GM19395 (cell line): ENCODE measurements at regions not wholly inside any gene's neighbourhood (a gene's known extent, or its start where the extent isn't known, plus 50 kb on each side); places are given as distances from the start of the nearest gene placed in this dataset.
"Not testable (repeated sequence)": the region's sequence is repeated elsewhere in the genome, so short reads cannot be mapped to it uniquely, and the experiment has no call there.

Experiments
- ATAC-seq: cut with Tn5 transposase; IDR thresholded peaks from one replicate; pipeline ENCODE4 v1.9.1; 2021; ENCODE audit warnings: mild to moderate bottlenecking, moderate library complexity; ENCODE audit not compliant: unreplicated experiment

DNA sequence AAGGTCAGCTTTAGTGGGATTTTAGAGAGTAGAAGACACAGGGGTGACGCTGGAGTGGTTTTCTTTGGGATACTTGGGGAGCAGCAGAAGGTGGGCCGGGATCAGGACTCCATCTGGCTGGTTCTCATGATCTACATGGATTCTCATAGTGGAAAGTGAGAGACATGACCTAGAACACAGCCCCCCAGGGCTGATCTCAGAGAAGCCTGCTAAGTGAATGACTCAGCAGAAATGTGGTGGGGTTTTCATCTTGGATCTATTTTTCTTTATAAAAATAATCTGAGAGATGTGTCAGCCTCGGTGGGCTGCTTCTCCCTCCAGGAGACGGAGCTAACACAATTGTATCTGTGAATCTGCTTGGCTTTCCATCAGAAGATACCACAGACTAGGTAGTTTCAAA is 484.4 kb downstream of the TMEM121 start:
- ATAC-seq = no peak

DNA sequence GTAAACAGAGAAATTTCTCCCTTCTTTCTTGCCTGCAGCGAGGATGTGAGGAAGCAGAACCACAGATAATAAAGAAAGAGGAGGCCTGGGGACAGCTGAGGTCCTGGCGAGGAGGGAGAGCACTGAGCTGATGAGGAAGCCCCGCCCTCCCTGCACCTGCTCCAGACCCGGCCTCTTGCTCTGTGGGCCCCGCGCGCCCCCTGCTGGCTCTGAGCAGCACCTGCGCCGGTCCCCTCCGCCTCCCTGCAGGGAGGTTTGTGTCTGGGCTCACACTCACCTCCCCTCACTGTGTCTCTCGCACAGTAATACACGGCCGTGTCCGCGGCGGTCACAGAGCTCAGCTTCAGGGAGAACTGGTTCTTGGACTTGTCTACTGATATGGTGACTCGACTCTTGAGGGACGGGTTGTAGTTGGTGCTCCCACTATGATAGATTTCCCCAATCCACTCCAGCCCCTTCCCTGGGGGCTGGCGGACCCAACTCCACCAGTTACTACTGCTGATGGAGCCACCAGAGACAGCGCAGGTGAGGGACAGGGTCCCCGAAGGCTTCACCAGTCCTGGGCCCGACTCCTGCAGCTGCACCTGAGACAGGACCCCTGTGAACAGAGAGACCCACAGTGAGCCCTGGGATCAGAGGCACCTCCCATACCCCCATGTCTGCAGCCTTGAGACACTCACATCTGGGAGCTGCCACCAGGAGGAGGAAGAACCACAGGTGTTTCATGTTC is 485.4 kb downstream of the TMEM121 start:
- not testable (repeated sequence) for ATAC-seq

DNA sequence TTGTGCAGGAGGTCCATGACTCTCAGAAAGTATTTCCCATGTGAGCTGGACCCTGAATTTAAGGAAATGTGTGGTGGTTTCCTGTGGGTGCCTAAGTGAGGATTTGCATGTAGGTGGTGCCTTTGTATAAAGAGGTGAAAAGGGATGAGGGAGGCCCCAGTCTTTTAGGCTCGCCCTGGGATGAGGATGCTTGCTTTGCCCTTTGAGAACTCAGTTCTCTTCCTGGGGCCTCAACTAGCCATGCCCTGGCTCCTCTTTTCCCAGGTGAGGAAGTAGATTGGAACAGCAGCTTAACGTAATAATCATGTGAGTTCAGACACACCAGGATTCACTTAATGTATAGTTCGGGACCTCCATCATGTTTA is 486.0 kb downstream of the TMEM121 start:
- not testable (repeated sequence) for ATAC-seq

DNA sequence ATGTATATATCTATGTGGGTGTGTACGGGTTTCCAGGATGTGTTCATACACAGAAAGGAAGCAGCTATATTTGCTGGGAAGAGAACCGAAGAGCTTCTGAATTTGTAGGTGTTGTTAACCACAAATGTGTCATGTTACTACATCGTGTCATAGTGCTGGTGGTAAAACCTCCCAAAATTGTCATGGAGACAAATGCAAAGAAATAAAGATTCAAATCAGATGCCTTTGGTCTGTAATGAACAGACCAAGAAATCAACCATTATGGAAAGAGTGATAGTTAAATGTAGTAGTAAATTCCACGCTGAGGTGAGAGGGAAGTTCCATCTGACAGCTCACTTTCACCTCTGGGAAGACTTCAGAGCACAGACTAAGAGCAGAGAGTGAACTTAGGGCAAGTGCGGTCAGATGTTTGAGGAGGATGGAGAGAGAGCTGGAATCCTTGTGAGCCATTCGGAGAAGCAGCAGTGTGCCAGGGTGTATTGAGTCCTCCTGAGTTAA is 487.5 kb downstream of the TMEM121 start:
- ATAC-seq = no peak

DNA sequence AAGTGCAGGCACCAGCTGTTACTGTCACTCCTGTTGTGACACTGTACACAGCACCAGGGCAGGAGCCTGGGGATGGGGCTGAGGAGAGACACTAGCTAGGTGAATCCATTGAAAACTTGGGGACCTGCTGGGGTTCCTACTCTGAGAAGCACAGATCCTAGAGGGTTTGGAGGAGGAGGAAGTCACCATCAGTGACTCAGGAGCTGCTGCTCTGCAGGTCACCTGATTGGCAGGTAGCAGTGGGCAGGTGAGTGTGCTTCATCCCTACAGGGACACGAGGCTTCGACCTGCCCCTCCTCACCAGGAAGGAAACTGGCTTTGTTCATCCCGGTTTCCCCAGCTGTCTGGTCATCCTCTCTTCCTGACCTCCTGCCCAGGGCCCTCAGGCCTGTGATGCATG is 491.6 kb downstream of the TMEM121 start:
- not testable (repeated sequence) for ATAC-seq

DNA sequence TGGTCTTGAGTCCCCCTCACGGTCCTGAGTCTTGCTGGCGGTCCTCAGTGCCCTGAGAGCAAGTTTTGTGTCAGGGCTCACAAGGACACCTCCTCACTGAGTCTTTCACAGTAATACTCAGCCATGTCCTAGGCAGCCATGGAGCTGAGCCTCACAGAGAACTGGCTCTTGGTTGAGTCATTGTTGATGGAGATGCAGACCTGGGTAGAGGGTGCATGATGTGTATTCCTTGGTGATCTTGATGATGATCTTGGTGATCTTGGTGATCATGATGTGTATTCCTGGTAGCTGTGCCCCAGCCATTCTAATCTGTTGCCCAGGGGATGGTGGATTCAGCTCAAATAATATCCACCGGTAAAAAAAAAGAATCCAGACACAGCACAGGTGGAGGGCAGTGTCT is 495.4 kb downstream of the TMEM121 start:
- no peak for ATAC-seq

DNA sequence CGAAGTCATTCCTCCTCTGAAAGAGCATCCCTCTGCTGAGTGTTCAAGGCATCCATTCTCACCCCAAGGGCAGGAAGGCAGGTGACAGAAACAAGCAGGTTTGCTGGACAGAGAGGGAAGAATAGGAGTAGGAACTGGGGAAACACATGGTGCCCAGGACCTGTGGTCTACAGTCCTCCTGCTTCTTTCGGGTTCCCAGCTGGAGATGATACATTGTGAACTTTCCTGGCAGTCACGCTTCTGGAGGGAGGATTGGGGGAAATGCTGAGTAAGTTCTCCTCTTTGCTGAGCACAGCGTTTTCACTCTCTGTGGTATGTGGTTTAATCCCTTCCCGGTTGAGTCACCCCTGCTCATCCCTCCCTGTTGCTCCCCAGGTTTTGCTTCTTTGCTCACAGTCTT is 496.3 kb downstream of the TMEM121 start:
- ATAC-seq = not testable (repeated sequence)

DNA sequence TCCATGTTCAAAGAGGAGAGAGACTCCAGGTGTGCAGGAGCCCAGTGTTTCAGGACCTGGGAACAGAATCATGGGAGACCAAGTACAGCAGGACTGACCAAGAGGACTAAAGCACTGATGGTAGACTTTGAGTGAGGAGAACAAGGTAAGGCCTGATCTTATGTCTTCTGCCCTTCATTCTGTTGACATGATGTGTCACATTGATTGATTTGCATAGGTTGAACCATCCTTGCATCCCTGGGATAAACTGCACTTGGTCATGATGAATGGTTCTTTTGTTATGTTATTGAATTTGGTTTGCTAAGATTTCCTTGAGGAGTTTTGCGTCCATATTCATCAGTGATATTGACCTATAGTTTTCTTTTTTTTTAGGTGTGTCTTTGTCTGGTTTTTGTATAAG is 497.0 kb downstream of the TMEM121 start:
- ATAC-seq = no peak

DNA sequence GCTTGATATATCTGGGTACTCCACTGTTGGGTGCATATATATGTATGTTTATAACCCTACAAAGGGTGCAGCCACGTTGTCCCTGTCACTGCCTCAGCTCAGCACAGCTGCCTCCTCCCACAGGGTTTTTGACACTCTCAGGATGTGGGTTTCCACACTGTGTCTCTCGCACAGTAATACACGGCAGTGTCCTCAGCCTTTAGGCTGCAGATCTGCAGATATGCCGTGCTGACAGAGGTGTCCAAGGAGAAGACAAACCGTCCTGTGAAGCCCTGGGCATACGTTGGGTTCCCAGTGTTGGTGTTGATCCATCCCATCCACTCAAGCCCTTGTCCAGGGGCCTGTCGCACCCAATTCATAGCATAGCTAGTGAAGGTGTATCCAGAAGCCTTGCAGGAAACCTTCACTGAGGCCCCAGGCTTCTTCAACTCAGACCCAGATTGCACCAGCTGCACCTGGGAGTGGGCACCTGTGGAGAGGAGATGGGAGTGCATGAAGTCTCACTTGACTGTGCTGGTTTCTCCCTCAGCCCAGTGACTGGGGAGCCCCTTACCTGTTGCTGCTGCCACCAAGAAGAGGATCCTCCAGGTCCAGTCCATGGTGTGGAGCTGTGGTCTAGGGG is 498.7 kb downstream of the TMEM121 start:
- ATAC-seq = no peak

DNA sequence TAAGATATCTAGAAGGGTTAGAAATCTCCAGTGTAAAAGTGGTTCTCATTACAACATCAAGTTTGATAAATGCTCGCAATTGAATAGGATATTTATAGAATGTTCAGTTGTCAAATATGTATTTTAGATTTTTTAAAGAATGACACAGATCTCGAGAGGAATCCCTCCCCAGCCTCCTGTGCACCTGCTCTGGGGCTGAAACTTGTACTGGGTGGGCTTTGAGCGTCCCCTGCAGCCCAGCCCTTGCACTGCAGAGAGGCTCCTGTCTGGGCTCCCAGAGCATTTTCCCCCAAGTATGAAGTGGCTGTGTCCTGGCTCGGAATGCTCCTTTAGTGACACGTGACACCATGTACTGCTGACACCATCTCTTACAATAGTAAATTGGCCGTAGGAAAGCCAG is 499.6 kb downstream of the TMEM121 start:
- no peak for ATAC-seq

DNA sequence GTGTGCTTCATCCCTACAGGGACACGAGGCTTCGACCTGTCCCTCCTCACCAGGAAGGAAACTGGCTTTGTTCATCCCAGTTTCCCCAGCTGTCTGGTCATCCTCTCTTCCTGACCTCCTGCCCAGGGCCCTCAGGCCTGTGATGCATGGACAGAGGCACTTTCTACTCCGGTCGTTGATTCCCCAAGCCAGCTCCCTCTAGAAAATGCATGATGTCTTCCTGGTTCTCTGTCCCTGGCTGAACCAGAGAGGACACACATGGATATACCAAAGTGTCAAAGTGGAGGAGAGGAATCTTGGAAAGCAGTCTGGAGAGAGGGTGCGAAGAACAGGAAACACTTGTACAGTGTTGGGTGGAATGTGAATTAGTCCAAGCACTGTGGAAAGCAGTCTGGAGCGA is 501.4 kb downstream of the TMEM121 start:
- ATAC-seq = not testable (repeated sequence)

DNA sequence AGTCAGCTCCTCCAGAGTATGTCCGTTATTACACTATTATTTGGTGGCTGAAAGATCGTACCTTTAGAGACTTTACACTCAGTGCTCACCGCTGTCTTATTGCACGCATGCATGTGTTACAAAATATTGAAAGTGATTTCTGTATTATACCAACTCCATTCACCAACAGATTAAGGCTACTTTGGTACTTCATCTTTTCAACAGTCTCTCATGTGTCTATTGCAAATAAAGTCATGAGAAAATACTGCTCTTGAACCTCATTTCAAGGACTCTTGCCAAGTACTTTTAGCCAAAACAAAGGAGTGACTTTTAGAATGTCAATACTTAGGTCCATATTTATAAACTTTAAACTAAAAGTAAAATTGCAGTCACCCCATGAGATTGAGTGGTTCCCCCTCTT is 503.6 kb downstream of the TMEM121 start:
- ATAC-seq = no peak

DNA sequence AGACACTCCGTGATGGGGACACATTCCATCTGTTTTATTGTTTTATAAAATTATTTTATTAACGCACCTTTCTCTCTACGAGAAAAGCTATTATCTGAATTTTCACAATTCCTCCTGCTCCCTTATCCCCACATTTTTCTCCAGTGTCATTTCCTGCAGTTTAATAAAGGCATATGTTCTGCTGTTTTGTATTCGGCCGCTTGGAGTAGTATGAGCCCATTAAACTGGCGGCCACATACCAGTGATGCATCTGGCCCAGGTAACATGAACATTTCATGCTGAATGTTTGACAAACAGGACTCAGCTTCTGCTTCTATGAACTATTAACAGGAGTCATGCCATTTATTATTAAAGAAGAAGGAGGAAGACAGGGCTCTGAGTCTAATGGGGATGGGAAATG is 511.0 kb downstream of the TMEM121 start:
- no peak for ATAC-seq

DNA sequence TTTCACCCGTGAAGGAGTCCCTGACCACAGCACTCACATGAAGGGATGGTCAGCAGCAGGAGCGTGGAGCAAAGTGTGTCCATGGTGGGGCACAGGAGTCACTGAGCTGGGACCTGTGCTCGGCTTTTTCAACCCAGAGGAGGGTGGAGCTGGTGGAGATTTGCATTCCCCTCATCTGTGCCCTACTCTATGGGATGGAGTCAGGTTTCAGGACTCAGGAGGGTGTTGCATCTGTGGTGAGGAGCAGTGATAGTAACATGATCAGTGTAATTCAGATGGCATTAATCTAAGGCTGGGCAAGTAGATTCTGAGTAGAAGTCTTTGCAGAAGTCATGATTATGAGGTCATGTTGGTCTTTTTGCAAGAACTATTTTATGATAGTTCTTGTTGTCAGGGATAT is 511.9 kb downstream of the TMEM121 start:
- no peak for ATAC-seq

DNA sequence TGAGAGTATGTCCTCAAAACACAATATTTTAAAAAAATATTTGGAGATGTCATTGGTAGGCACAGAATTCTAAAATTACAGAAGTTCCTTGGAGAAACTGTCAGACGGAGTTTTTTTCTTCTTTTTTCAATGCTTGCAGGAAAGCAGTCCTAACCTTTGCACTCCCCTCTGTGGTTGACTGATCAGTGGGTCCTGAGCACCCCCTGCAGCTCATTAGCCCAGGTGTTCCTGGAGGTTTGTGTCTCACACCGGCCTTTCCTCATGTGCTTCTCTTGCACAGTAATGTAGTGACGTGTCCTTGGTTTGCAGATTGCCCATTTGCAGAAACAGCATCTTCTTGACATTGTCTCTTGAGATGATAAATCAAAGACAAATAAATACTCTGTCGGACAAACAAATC is 513.0 kb downstream of the TMEM121 start:
- no peak for ATAC-seq

DNA sequence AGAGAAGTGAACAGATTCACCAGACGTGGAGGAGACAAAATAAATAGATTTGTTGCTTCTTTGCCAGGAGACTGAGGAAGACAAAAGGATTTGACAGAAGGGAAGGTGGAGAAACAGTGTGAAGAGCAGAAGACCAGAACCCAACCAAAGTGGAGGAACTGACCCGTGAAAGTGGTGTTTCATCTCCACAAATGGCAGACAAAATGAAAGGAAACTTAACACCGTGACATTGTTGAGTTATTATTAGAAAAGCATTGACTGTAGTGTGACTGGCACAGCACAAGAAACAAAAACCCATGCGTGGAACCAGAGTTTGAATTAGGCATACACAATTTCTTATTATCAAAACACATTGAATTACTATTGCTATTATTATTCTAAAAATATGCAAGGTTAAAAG is 518.1 kb downstream of the TMEM121 start:
- ATAC-seq = no peak

DNA sequence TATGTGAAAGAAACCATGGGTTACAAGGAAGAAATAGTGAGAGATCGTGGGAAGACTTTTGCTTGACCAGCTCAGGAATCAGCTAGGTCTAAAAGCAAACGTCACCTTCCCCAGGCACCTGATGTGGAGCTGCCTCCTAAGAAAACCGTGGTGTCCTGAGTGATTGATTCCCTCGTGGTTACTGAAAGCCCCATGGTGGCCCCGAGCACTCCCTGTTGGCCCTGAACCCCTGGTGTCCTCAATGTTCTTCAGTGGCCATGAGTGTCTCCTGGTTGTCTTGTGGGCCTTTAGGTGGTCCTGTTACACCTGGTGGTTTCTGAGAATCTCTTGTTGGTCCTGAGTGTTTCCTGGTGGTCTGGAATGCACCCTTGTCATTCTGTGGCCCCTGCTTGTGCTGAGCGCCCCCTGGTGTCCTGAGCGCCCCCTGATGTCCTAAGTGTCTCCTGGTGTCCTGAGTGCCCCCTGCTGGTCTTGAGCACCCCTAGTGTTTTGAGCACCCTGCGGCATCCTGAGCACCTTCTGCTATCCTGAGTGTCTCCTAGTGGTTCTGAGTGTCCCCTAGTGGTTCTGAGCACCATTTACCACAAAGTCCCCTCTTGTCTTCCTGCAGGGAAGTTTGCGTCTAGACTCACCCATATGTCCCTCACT is 518.7 kb downstream of the TMEM121 start:
- no peak for ATAC-seq

DNA sequence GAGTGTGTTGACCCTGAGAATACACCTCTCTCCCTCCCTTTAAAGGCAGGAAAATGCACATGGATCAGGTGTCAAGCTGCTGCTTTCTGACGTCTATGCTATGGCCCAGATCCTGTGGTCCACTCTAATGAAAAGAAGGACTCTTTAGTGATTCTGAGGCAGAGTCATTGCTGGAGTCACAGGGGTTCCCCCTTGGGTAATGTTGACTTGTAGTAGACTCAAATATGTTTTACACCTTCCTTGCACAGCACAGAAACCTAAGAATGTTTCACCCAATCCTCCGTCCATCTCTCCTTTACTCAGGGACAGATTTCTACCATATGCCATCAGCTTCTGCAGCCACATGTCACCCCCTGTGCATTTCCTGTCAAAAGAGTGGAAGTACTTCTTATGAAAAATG is 525.4 kb downstream of the TMEM121 start:
- no peak for ATAC-seq

DNA sequence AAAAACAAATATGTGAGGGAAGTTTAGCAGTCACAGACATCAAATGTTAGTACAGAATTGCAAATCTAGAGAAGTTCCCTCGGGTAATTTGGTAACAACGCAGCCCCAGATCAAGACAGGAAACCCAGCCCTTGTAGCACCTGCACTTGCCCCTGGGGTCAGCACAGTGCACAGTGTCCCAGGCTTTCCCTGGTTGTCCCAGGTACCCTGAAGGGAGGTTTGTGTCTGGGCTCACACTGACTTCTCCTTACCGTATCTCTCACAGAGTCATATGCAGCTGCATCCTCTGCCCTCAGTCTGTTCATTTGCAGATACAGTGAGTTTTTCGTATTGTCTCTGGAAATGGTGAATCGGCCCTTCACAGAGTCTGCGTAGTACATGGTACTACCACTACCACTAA is 528.9 kb downstream of the TMEM121 start:
- no peak for ATAC-seq

DNA sequence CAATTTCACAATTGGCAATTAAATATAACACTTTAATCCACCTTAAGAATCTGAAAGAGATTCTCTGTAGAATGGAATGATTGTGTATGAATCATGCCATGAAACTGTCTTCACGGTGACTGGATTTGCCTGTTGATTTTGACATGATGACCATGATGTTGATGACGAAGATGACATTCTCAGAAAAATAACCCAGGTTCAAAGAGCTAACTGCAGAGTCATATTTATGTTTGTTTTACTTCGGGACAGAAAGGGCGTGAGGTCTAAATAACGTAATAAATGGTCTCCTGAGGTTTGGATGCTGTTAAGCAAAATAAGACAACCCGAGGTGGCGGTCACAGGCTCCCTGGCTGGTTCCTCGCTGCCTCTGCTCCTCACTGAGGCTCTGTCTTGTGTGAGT is 532.0 kb downstream of the TMEM121 start:
- no peak for ATAC-seq

DNA sequence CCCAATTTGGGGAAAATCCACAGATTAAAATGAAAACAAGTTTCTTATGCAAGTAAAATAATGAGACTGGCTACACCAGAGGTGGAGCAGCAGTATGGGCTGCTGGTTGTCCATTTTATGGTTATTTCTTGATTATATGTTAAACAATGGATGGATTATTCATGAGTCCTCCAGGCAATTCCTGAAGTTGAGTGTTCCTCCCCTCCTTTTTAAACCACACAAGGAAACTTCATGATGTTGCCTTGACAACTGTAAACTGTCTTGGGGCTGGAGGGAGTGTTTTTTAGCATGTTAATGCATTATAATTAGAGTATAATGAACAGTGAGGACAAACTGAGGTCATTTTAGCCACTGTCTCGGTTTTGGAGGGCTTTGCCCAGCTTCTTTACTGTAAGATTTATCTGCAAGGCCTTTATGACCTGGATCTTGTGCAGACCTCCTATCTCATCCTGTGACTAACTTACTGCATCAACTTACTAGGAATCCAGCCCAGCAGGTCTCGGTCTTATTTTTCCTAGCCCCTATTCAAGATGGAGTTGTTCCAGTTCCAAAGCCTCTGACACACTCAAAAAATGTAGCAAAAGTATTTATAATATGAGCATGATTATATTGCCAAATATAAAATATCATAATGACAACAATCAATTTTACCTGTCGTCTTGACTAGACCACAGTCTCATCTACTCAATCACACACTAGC is 534.0 kb downstream of the TMEM121 start:
- ATAC-seq = no peak
